Panc1 (cell line): ENCODE measurements at regions not wholly inside any gene's neighbourhood (a gene's known extent, or its start where the extent isn't known, plus 50 kb on each side); places are given as distances from the start of the nearest gene placed in this dataset.

Experiments
- ATAC-seq: fragments of 200-7000 bp; cut with Tn5 transposase; 2 replicates; pipeline ENCODE4 v1.9.1; 2020; ENCODE audit warnings: mild to moderate bottlenecking, moderate library complexity
- BruUV-seq: library from RNA; stranded (reverse); fragments of 400-500 nt; replicated peaks from 2 replicates; lab custom pipeline; 2021; lab: Mats Ljungman, UMichigan
- CTCF ChIA-PET: fragments of 300-600 bp; sonication (Branson Sonifier 250); formaldehyde crosslinking; loops from one replicate; lab custom pipeline; 2022; ENCODE audit warnings: antibody characterized with exemption; lab: Charles Lee
- POLR2A ChIA-PET: fragments of 300-600 bp; sonication (Branson Sonifier 250); formaldehyde crosslinking; loops from one replicate; lab custom pipeline; 2022; ENCODE audit warnings: antibody characterized with exemption; lab: Charles Lee
- DNase-seq: peaks from one replicate; pipeline ENCODE4 v3.0.0-alpha.2; 2010; ENCODE audit warnings: low read depth, low spot score
- H3K27ac ChIP-seq: 2 replicates; pipeline ENCODE4 v1.5.1; 2011; ENCODE audit warnings: mild to moderate bottlenecking, low read length, inconsistent platforms
- H3K27me3 ChIP-seq: fragments of 200-500 bp; sonication (Bioruptor generic); 2 replicates; pipeline ENCODE4 v1.6.0; 2014; ENCODE audit warnings: low read length, inconsistent platforms; ENCODE audit not compliant: control insufficient read depth, insufficient read depth
- H3K36me3 ChIP-seq: fragments of 200-500 bp; sonication (Bioruptor generic); 2 replicates; pipeline ENCODE4 v1.5.1; 2014; ENCODE audit warnings: inconsistent platforms, mild to moderate bottlenecking, low read length, moderate library complexity; ENCODE audit not compliant: control insufficient read depth, insufficient read depth
- H3K4me1 ChIP-seq: 2 replicates; pipeline ENCODE4 v1.5.1; 2011; ENCODE audit warnings: inconsistent platforms, mild to moderate bottlenecking, low read length, moderate library complexity; ENCODE audit not compliant: control insufficient read depth, insufficient read depth
- H3K4me3 ChIP-seq, 2 experiments: 2 replicates each; pipeline ENCODE4 v1.5.1; 2011 to 2012; ENCODE audit warnings: low read depth in 2 of 2, low read length in 2 of 2, mild to moderate bottlenecking in 2 of 2, inconsistent platforms in 1 of 2, moderate library complexity in 1 of 2
- H3K9me3 ChIP-seq: fragments of 200-500 bp; sonication (Bioruptor generic); 2 replicates; pipeline ENCODE4 v1.5.1; 2014; ENCODE audit warnings: low read depth, mild to moderate bottlenecking, inconsistent platforms, low read length, moderate library complexity; ENCODE audit not compliant: control insufficient read depth, insufficient read depth
- POLR2AphosphoS5 ChIP-seq: IDR thresholded peaks from 2 replicates; pipeline ENCODE4 v1.6.1; 2012; ENCODE audit warnings: mild to moderate bottlenecking, low read depth, low read length, moderate library complexity
- SIN3A ChIP-seq: IDR thresholded peaks from 2 replicates; pipeline ENCODE4 v1.6.1; 2012; ENCODE audit warnings: low read depth, mild to moderate bottlenecking, low read length, moderate library complexity, borderline replicate concordance; ENCODE audit not compliant: insufficient read depth
- TCF7L2 ChIP-seq: IDR thresholded peaks from 2 replicates; pipeline ENCODE4 v1.6.1; 2011; ENCODE audit warnings: mild to moderate bottlenecking, low read depth, low read length, inconsistent platforms
- in situ Hi-C: cut with HindIII; loops from 2 replicates; pipeline ENCODE4 v1.10.0; 2016; ENCODE audit warnings: low sequenced_read_pairs, low pct_unique_long_range_greater_than_20kb
- intact Hi-C: fragments of 100-400 bp; cut with micrococcal nuclease; formaldehyde crosslinking; loops from one replicate; pipeline ENCODE4 v1.10.0; 2022; ENCODE audit not compliant: unreplicated experiment
- TF ChIP-seq, protein P1 (sequence below): fragments of 450-650 bp; IDR thresholded peaks from 2 replicates; pipeline ENCODE4 v1.5.1; 2017; ENCODE audit warnings: mild to moderate bottlenecking
- TF ChIP-seq, protein P2 (sequence below), 2 experiments: IDR thresholded peaks; 2 replicates each; pipeline ENCODE4 v1.6.1; 2011 to 2012; ENCODE audit warnings: low read depth in 2 of 2, control low read depth in 1 of 2, low read length in 1 of 2, mild to moderate bottlenecking in 1 of 2, moderate library complexity in 1 of 2; ENCODE audit not compliant: insufficient read depth in 1 of 2

- no peak overlapping the region for H3K27ac ChIP-seq
- in situ Hi-C loops (no loop called here), intact Hi-C loops (no loop called here)
- DNase-seq (no peak), ATAC-seq (peak; percentile 81)
- TF ChIP-seq, protein P1, sequence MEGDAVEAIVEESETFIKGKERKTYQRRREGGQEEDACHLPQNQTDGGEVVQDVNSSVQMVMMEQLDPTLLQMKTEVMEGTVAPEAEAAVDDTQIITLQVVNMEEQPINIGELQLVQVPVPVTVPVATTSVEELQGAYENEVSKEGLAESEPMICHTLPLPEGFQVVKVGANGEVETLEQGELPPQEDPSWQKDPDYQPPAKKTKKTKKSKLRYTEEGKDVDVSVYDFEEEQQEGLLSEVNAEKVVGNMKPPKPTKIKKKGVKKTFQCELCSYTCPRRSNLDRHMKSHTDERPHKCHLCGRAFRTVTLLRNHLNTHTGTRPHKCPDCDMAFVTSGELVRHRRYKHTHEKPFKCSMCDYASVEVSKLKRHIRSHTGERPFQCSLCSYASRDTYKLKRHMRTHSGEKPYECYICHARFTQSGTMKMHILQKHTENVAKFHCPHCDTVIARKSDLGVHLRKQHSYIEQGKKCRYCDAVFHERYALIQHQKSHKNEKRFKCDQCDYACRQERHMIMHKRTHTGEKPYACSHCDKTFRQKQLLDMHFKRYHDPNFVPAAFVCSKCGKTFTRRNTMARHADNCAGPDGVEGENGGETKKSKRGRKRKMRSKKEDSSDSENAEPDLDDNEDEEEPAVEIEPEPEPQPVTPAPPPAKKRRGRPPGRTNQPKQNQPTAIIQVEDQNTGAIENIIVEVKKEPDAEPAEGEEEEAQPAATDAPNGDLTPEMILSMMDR: no peak
- no peak for TF ChIP-seq TCF7L2
- no peak for TF ChIP-seq SIN3A
- TF ChIP-seq, protein P2, sequence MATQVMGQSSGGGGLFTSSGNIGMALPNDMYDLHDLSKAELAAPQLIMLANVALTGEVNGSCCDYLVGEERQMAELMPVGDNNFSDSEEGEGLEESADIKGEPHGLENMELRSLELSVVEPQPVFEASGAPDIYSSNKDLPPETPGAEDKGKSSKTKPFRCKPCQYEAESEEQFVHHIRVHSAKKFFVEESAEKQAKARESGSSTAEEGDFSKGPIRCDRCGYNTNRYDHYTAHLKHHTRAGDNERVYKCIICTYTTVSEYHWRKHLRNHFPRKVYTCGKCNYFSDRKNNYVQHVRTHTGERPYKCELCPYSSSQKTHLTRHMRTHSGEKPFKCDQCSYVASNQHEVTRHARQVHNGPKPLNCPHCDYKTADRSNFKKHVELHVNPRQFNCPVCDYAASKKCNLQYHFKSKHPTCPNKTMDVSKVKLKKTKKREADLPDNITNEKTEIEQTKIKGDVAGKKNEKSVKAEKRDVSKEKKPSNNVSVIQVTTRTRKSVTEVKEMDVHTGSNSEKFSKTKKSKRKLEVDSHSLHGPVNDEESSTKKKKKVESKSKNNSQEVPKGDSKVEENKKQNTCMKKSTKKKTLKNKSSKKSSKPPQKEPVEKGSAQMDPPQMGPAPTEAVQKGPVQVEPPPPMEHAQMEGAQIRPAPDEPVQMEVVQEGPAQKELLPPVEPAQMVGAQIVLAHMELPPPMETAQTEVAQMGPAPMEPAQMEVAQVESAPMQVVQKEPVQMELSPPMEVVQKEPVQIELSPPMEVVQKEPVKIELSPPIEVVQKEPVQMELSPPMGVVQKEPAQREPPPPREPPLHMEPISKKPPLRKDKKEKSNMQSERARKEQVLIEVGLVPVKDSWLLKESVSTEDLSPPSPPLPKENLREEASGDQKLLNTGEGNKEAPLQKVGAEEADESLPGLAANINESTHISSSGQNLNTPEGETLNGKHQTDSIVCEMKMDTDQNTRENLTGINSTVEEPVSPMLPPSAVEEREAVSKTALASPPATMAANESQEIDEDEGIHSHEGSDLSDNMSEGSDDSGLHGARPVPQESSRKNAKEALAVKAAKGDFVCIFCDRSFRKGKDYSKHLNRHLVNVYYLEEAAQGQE (IDR thresholded peaks at IDR 0.05; ENCODE audit: insufficient read depth in 1 of 2, low read depth in 2 of 2, low read length in 1 of 2): no peak
- no peak for TF ChIP-seq POLR2AphosphoS5
- H3K9me3 ChIP-seq: no peaks in the 10 kb centered on the region
- ChIA-PET POLR2A (no interaction called here), CTCF (no interaction called here)
- H3K4me3 ChIP-seq: no peak overlapping the region
- no TSS peak for BruUV-seq
- no peaks in the 10 kb centered on the region for H3K36me3 ChIP-seq
- H3K4me1 ChIP-seq: no peaks in the 10 kb centered on the region
- H3K27me3 ChIP-seq: no peaks in the 10 kb centered on the region
Measured at GRCh38 chr1:96473791-96474434, 247.7 kb upstream of the PTBP2 start.

DNA sequence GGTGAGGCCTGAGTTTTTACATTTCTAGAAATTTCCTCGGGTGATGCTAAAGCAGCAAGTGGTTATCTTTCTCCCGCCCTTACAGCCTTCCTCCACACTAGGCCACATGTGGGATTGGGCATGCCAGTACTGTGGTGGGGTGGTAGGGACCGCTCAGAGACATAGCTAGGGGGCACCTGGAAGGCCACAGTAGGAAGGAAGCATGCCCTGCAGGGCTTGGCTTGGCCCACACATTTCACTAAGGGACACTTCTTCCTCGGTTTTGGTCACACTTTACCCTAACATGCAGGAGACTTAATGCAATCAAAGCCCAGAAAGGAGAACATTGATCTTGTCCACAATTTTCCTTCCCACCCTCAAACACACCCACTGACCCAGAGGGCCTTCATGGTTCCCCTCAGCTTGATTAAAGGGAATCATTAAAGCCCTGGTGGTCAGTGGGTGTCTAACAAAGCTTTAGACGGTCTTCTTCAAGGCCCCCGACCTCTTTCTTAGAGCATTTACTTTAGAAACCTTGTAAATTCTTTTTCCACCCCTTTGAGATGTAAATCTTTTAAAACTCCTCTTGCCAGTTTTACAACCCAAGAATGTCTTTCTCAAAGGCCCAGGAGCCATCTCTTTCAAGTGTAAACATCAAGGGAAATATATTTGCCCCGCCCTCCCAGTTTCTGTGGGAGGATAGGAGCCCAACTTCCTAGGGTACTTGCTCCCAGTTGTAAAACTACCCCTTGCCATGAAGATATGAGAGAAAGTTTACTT lies 246.4 kb upstream of the PTBP2 start:
- Histone ChIP-seq H3K36me3 (no peaks in the 10 kb centered on the region), H3K4me1 (no peaks in the 10 kb centered on the region), H3K9me3 (no peaks in the 10 kb centered on the region), H3K27ac (no peak overlapping the region), H3K4me3 (no peak overlapping the region), H3K27me3 (no peaks in the 10 kb centered on the region)
- TF ChIP-seq POLR2AphosphoS5: no peak
- TF ChIP-seq TCF7L2: no peak
- TF ChIP-seq, protein P1: no peak
- TF ChIP-seq, protein P2 (IDR thresholded peaks at IDR 0.05; ENCODE audit: insufficient read depth in 1 of 2, low read depth in 2 of 2, low read length in 1 of 2): no peak
- TF ChIP-seq SIN3A: no peak
- POLR2A ChIA-PET: no interaction called here
- in situ Hi-C loops: no loop called here
- no TSS peak for BruUV-seq
- intact Hi-C loops: no loop called here
- CTCF ChIA-PET: no interaction called here
- no peak for ATAC-seq
- DNase-seq: no peak
